Cardiac fibroblast (primary cell): ENCODE measurements at regions not wholly inside any gene's neighbourhood (a gene's known extent, or its start where the extent isn't known, plus 50 kb on each side); places are given as distances from the start of the nearest gene placed in this dataset.
"Not testable (repeated sequence)": the region's sequence is repeated elsewhere in the genome, so short reads cannot be mapped to it uniquely, and the experiment has no call there.

Experiments
- DNase-seq, 2 donors: peaks; one replicate each; pipeline versions ENCODE4 v3.0.0 to v3.0.0-alpha.2; 2010; ENCODE audit warnings: low read depth in 2 of 2
- H3K4me3 ChIP-seq, 2 donors: replicated peaks in 1 of 2; 1 replicate in 1 of 2; 2 replicates in 1 of 2; pipeline ENCODE4 v1.5.1; 2011; ENCODE audit warnings: low read depth in 2 of 2, low read length in 2 of 2, mild to moderate bottlenecking in 2 of 2, moderate library complexity in 1 of 2
- CTCF ChIP-seq: IDR thresholded peaks from one replicate; pipeline ENCODE4 v1.5.1; 2011; ENCODE audit warnings: low read depth, mild to moderate bottlenecking, low read length, inconsistent platforms

- TF ChIP-seq CTCF, result no peak
- no peak for DNase-seq
- H3K4me3 ChIP-seq, result no peak overlapping the region
Observed at GRCh38 chr4:179040259-179040658, 1598.0 kb upstream of the AGA start.

- no peak overlapping the region for H3K4me3 ChIP-seq
- no peak for TF ChIP-seq CTCF
- no peak for DNase-seq
Observed at GRCh38 chr4:179048839-179049453, 1606.7 kb upstream of the AGA start.

GRCh38 chr4:179051206-179051605, 1609.0 kb upstream of the AGA start:
- TF ChIP-seq CTCF, result no peak

GRCh38 chr4:179059396-179059795, 1617.2 kb upstream of the AGA start:
- DNase-seq, result no peak
- no peak for TF ChIP-seq CTCF
- H3K4me3 ChIP-seq, result no peak overlapping the region

More at GRCh38 chr4:179051206-179051605, 1609.0 kb upstream of the AGA start:
- no peak for DNase-seq
- no peak overlapping the region for H3K4me3 ChIP-seq

- not testable (repeated sequence) for H3K4me3 ChIP-seq, DNase-seq
Observed at GRCh38 chr4:179066254-179066653, 1624.0 kb upstream of the AGA start.

- no peak for TF ChIP-seq CTCF
- no peak overlapping the region for H3K4me3 ChIP-seq
- no peak for DNase-seq
Observed at GRCh38 chr4:179071131-179071530, 1628.9 kb upstream of the AGA start.

GRCh38 chr4:179076865-179077264, 1634.6 kb upstream of the AGA start:
- no peak overlapping the region for H3K4me3 ChIP-seq
- no peak for TF ChIP-seq CTCF
- no peak for DNase-seq
